GM12878 (cell line): ENCODE measurements at regions not wholly inside any gene's neighbourhood (a gene's known extent, or its start where the extent isn't known, plus 50 kb on each side); places are given as distances from the start of the nearest gene placed in this dataset.

Experiments
- ATAC-seq: fragments of 200-7000 bp; cut with Tn5 transposase; 3 replicates; pipeline ENCODE4 v1.9.1; 2020; ENCODE audit warnings: mild to moderate bottlenecking, moderate library complexity
- BruUV-seq: library from RNA; stranded (reverse); fragments of 400-500 nt; replicated peaks from 2 replicates; lab custom pipeline; 2021; lab: Mats Ljungman, UMichigan
- CTCF ChIA-PET: fragments of 300-600 bp; sonication (Branson Sonifier 250); formaldehyde crosslinking; extraction: SDS; loops from one replicate; lab custom pipeline; 2021; ENCODE audit warnings: inconsistent platforms; lab: Yijun Ruan, JAX
- POLR2A ChIA-PET: fragments of 350-600 bp; formaldehyde crosslinking; extraction: SDS; loops from one replicate; lab custom pipeline; 2021; ENCODE audit warnings: inconsistent platforms; lab: Charles Lee
- RAD21 ChIA-PET: fragments of 300-600 bp; sonication (Branson Sonifier 250); formaldehyde crosslinking; loops from one replicate; lab custom pipeline; 2023; ENCODE audit warnings: antibody characterized with exemption; ENCODE audit not compliant: unreplicated experiment; lab: Charles Lee
- SMC1A ChIA-PET: fragments of 300-600 bp; sonication (Branson Sonifier 250); formaldehyde crosslinking; loops from one replicate; lab custom pipeline; 2023; ENCODE audit not compliant: unreplicated experiment, uncharacterized antibody; lab: Charles Lee
- DNase-seq: peaks from one replicate; pipeline ENCODE4 v3.0.0-alpha.2; 2011; ENCODE audit warnings: low read depth, low spot score
- FAIRE-seq: peaks from 3 replicates; lab custom pipeline; 2011; peaks lifted over from hg19 to GRCh38; lab: Jason Lieb, UNC
- H2AFZ ChIP-seq: 2 replicates; pipeline ENCODE4 v1.6.0; 2011; ENCODE audit warnings: low read depth, low read length, control low read depth; ENCODE audit not compliant: control insufficient read depth
- H3K27ac ChIP-seq: 2 replicates; pipeline ENCODE4 v1.5.1; 2011; ENCODE audit warnings: control low read depth; ENCODE audit not compliant: control insufficient read depth, insufficient read depth
- H3K27me3 ChIP-seq, 2 experiments: replicated peaks in 1 of 2; 2 replicates each; pipeline versions ENCODE4 v1.6.0 to v1.6.1; 2011; ENCODE audit warnings: low read length in 1 of 2; ENCODE audit not compliant: control insufficient read depth in 2 of 2, insufficient read depth in 2 of 2
- H3K36me3 ChIP-seq, 2 experiments: 2 replicates each; pipeline ENCODE4 v1.5.1; 2011; ENCODE audit warnings: low read length in 1 of 2; ENCODE audit not compliant: control insufficient read depth in 2 of 2, insufficient read depth in 2 of 2
- H3K4me1 ChIP-seq: 2 replicates; pipeline ENCODE4 v1.6.1; 2011; ENCODE audit warnings: mild to moderate bottlenecking, low read length, moderate library complexity, mixed read lengths; ENCODE audit not compliant: control insufficient read depth, insufficient read depth
- H3K4me2 ChIP-seq: 2 replicates; pipeline ENCODE4 v1.6.0; 2011; ENCODE audit warnings: control low read depth; ENCODE audit not compliant: control insufficient read depth, insufficient read depth
- H3K4me3 ChIP-seq: fragments of 200-600 bp; sonication (generic); 2 replicates; pipeline ENCODE4 v1.5.1; 2016
- H3K79me2 ChIP-seq: 2 replicates; pipeline ENCODE4 v1.6.0; 2011; ENCODE audit warnings: low read length; ENCODE audit not compliant: control insufficient read depth, insufficient read depth
- H3K9ac ChIP-seq: 2 replicates; pipeline ENCODE4 v1.8.0; 2011; ENCODE audit warnings: low read length, control low read depth, mixed read lengths; ENCODE audit not compliant: control insufficient read depth, insufficient read depth
- H3K9me3 ChIP-seq: replicated peaks from 3 replicates; pipeline ENCODE4 v1.5.1; 2011; ENCODE audit warnings: mild to moderate bottlenecking, low read length; ENCODE audit not compliant: control insufficient read depth, insufficient read depth
- H4K20me1 ChIP-seq: 2 replicates; pipeline ENCODE4 v1.6.0; 2011; ENCODE audit not compliant: control insufficient read depth, insufficient read depth
- IKZF1 ChIP-seq: fragments of 450-650 bp; conservative IDR thresholded peaks from 2 replicates; pipeline ENCODE4 v1.6.1; 2017; ENCODE audit warnings: antibody characterized with exemption, mild to moderate bottlenecking
- IRF4 ChIP-seq: IDR thresholded peaks from 2 replicates; pipeline ENCODE4 v1.6.1; 2011; ENCODE audit warnings: low read depth, low read length
- SKIL ChIP-seq: fragments of 450-650 bp; IDR thresholded peaks from 2 replicates; pipeline ENCODE4 v1.6.1; 2017; ENCODE audit warnings: mild to moderate bottlenecking, low read depth, inconsistent platforms; ENCODE audit not compliant: poor library complexity, severe bottlenecking
- TCF12 ChIP-seq: IDR thresholded peaks from 2 replicates; pipeline ENCODE4 v1.6.1; 2011; ENCODE audit warnings: low read depth, mild to moderate bottlenecking, low read length
- ZSCAN29 ChIP-seq: fragments of 450-650 bp; IDR thresholded peaks from 2 replicates; pipeline ENCODE4 v1.6.1; 2017; ENCODE audit warnings: mild to moderate bottlenecking, moderate library complexity
- in situ Hi-C: fragments of 300-500 bp; cut with MboI; formaldehyde crosslinking; loops from 9 replicates; pipeline ENCODE4 v1.14.3; 2018; ENCODE audit warnings: mixed read lengths
- intact Hi-C: fragments of 100-400 bp; cut with micrococcal nuclease; formaldehyde crosslinking; loops from one replicate; pipeline ENCODE4 v1.14.2; 2022; ENCODE audit not compliant: unreplicated experiment
- TF ChIP-seq, protein P1 (sequence below): IDR thresholded peaks from 2 replicates; pipeline ENCODE4 v1.6.1; 2012; ENCODE audit warnings: low read depth, low read length, improper control_type of control experiment

GRCh38 chr2:144032566-144032965 lies 487.4 kb downstream of the ZEB2 start:
- H3K4me2 ChIP-seq: no peak overlapping the region
- DNase-seq (no peak), ATAC-seq (no peak), FAIRE-seq (no peak)
- no peaks in the 10 kb centered on the region for H3K4me1 ChIP-seq
- H3K27ac ChIP-seq: no peak overlapping the region
- in situ Hi-C loops (no loop called here), intact Hi-C loops (no loop called here)
- H3K79me2 ChIP-seq: no peaks in the 10 kb centered on the region
- no peak for TF ChIP-seq IRF4
- TF ChIP-seq TCF12: no peak
- TF ChIP-seq SKIL: no peak
- TF ChIP-seq, protein P1, sequence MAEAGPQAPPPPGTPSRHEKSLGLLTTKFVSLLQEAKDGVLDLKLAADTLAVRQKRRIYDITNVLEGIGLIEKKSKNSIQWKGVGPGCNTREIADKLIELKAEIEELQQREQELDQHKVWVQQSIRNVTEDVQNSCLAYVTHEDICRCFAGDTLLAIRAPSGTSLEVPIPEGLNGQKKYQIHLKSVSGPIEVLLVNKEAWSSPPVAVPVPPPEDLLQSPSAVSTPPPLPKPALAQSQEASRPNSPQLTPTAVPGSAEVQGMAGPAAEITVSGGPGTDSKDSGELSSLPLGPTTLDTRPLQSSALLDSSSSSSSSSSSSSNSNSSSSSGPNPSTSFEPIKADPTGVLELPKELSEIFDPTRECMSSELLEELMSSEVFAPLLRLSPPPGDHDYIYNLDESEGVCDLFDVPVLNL: no peak
- no peak for TF ChIP-seq ZSCAN29
- no peak for TF ChIP-seq IKZF1
- ChIA-PET POLR2A (no interaction called here), SMC1A (interaction anchor here (1.1 to 1.2 kb wide), 2 partner anchors 11 to 181 kb away, joined by 3 read pairs; no protein-coding TSS in a partner anchor), RAD21 (no interaction called here), CTCF (no interaction called here)
- no peaks in the 10 kb centered on the region for H3K27me3 ChIP-seq
- H3K9me3 ChIP-seq: no peaks in the 10 kb centered on the region
- no peak overlapping the region for H3K4me3 ChIP-seq
- no peak overlapping the region for H2AFZ ChIP-seq
- no peak overlapping the region for H3K9ac ChIP-seq
- BruUV-seq: no TSS peak
- H4K20me1 ChIP-seq: no peaks in the 10 kb centered on the region
- H3K36me3 ChIP-seq: no peaks in the 10 kb centered on the region
